ENCODE measurements at regions not wholly inside any gene's neighbourhood (a gene's known extent, or its start where the extent isn't known, plus 50 kb on each side); places are given as distances from the start of the nearest gene placed in this dataset.

DNA sequence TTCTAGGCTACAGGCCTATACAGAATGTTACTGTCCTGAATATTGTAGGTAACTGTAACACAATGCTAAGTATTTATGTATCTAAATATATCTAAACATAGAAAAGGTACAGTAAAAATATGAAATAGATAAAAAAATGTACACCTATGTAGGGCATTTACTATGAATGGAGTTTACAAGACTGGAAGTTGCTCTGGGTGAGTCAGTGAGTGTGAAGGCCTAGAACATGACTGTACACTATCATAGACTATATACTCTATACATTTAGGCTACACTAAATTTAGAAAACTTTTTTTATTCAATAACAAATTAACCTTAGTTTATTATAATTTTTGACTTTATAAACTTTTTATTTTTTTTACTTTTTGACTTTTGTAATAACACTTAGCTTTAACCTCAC lies 136.9 kb downstream of the DUSP10 start:
- TF ChIP-seq, protein P1, sequence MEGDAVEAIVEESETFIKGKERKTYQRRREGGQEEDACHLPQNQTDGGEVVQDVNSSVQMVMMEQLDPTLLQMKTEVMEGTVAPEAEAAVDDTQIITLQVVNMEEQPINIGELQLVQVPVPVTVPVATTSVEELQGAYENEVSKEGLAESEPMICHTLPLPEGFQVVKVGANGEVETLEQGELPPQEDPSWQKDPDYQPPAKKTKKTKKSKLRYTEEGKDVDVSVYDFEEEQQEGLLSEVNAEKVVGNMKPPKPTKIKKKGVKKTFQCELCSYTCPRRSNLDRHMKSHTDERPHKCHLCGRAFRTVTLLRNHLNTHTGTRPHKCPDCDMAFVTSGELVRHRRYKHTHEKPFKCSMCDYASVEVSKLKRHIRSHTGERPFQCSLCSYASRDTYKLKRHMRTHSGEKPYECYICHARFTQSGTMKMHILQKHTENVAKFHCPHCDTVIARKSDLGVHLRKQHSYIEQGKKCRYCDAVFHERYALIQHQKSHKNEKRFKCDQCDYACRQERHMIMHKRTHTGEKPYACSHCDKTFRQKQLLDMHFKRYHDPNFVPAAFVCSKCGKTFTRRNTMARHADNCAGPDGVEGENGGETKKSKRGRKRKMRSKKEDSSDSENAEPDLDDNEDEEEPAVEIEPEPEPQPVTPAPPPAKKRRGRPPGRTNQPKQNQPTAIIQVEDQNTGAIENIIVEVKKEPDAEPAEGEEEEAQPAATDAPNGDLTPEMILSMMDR (IDR thresholded peaks at IDR 0.05), result no peak
- TF ChIP-seq ZFX (IDR thresholded peaks at IDR 0.05; ENCODE audit: borderline replicate concordance), result no peak
